HepG2 (cell line): ENCODE measurements at regions not wholly inside any gene's neighbourhood (a gene's known extent, or its start where the extent isn't known, plus 50 kb on each side); places are given as distances from the start of the nearest gene placed in this dataset.

Source experiments
- GABPA ChIP-seq, 2 experiments: IDR thresholded peaks; 2 replicates each; pipeline ENCODE4 v1.6.1; 2011 to 2016; ENCODE audit warnings: low read depth in 2 of 2, low read length in 1 of 2, missing biosample characterization in 1 of 2, missing genetic modification characterization in 1 of 2
- KLF15 ChIP-seq: sonication (generic); formaldehyde crosslinking; IDR thresholded peaks from 2 replicates; pipeline ENCODE4 v1.8.1; 2023; ENCODE audit warnings: borderline replicate concordance, mild to moderate bottlenecking, inconsistent platforms, missing genetic modification reagents, mixed read lengths
- PHF21A ChIP-seq: sonication (generic); formaldehyde crosslinking; IDR thresholded peaks from 2 replicates; pipeline ENCODE4 v1.5.0; 2020; ENCODE audit warnings: mild to moderate bottlenecking, missing genetic modification reagents
- TAF1 ChIP-seq: sonication (generic); formaldehyde crosslinking; IDR thresholded peaks from 2 replicates; pipeline ENCODE4 v1.4.0; 2020; ENCODE audit warnings: missing genetic modification reagents

- TF ChIP-seq TAF1 (CRISPR knock-in tag) (no peak), KLF15 (CRISPR knock-in tag) (no peak), GABPA (IDR thresholded peaks at IDR 0.05; ENCODE audit: low read depth, low read length) (no peak), GABPA (CRISPR knock-in tag; IDR thresholded peaks at IDR 0.05; ENCODE audit: low read depth) (no peak), PHF21A (no peak)
Observed at GRCh38 chr1:38444311-38444710, 397.7 kb upstream of the POU3F1 start.
